ENCODE measurements at regions not wholly inside any gene's neighbourhood (a gene's known extent, or its start where the extent isn't known, plus 50 kb on each side); places are given as distances from the start of the nearest gene placed in this dataset.

DNA sequence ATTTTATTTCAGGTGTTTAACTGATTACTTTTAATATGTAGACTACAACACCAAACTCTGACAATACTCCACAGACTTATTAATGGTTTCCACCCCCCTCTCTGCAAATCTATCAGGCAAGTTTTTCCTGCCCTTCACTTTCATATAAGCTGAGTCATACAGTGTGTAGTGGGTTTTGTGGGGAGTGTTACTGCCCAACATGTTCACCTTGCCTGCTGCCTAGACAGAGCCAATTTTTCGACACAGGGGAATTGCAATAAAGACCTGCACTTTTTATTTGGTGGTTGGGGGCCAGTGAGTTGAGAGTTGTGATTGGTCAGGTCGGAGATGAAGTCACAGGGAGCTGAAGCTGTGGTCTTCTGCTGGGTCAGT is 119.7 kb downstream of the PPIAL4G start:
- TF ChIP-seq, protein P1, sequence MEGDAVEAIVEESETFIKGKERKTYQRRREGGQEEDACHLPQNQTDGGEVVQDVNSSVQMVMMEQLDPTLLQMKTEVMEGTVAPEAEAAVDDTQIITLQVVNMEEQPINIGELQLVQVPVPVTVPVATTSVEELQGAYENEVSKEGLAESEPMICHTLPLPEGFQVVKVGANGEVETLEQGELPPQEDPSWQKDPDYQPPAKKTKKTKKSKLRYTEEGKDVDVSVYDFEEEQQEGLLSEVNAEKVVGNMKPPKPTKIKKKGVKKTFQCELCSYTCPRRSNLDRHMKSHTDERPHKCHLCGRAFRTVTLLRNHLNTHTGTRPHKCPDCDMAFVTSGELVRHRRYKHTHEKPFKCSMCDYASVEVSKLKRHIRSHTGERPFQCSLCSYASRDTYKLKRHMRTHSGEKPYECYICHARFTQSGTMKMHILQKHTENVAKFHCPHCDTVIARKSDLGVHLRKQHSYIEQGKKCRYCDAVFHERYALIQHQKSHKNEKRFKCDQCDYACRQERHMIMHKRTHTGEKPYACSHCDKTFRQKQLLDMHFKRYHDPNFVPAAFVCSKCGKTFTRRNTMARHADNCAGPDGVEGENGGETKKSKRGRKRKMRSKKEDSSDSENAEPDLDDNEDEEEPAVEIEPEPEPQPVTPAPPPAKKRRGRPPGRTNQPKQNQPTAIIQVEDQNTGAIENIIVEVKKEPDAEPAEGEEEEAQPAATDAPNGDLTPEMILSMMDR (conservative IDR thresholded peaks at IDR 0.05): no peak
- no peak for TF ChIP-seq ZFX (IDR thresholded peaks at IDR 0.05)

Data from C4-2B (cell line).